Left lobe of liver (tissue), 2 donors: ENCODE measurements at regions not wholly inside any gene's neighbourhood (a gene's known extent, or its start where the extent isn't known, plus 50 kb on each side); places are given as distances from the start of the nearest gene placed in this dataset.
A peak's percentile ranks its signal among the peaks of the same experiment; 100 is the strongest.

ENCODE experiments used
- ATAC-seq: fragments of 200-7000 bp; cut with Tn5 transposase; one replicate; pipeline ENCODE4 v1.9.1; 2020; ENCODE audit warnings: mild to moderate bottlenecking, moderate library complexity
- DNase-seq: peaks from one replicate; pipeline ENCODE4 v3.0.0-alpha.2; 2020; ENCODE audit warnings: low spot score
- donor health status: DM: no; HTN: no; CAD: no; lungs with moderate emphysema.
- donor health status: DM: no; HTN: yes; CAD: no.

DNA sequence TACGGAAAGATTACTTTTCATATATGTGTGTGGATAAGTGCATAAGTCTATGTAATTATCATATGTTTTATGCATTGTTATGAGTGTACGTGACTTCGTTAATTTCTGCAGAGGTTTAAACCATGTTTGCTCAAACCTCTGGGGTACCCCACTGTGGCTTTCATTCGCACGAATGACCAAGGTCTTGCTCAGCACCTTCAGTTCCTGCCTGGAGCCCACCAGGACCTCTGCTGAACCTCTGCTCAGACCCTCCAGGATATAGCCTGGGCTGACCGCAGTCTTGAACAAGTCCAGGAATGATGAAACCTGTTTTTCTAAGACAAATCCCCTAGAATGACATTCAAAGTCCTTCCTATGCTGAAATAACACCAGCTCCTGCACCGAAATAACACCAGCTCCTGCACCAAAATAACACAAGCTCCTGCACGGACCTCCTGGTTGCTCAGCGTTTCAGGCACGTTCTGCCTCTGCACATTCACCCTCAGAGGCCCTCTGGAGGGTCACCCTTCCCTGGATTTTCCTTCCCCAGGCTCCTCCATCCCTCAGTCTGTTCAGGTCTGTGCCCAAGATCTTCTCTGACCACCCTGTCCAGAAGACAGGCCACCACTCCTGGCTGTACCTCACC lies 99.7 kb upstream of the BOD1 start:
- no peak for DNase-seq
- no peak for ATAC-seq

GRCh38 chr5:173717959-173718358 lies 101.5 kb upstream of the BOD1 start:
- ATAC-seq (no peak), DNase-seq (no peak)

GRCh38 chr5:173718469-173718868 lies 102.0 kb upstream of the BOD1 start:
- DNase-seq, result no peak
- no peak for ATAC-seq

DNA sequence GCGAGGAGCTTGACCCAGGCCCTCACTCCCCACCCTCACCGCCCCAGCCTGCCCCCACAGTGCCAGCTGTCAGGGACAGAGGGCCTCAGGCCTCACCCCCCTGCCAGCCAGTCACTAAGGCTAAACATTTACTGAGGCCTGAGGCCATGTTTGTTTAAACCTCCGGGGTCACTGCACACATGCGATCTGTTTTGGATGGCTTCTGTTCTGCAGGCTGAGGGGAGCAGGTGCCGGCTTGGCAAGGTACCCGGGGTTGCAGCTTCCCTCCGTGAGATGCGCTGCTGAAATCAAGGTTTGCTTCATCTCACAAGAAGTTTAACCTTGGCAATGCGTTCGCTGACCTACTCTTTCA lies 103.3 kb upstream of the BOD1 start:
- ATAC-seq (peak; percentile 94), DNase-seq (peak; percentile 91)

DNA sequence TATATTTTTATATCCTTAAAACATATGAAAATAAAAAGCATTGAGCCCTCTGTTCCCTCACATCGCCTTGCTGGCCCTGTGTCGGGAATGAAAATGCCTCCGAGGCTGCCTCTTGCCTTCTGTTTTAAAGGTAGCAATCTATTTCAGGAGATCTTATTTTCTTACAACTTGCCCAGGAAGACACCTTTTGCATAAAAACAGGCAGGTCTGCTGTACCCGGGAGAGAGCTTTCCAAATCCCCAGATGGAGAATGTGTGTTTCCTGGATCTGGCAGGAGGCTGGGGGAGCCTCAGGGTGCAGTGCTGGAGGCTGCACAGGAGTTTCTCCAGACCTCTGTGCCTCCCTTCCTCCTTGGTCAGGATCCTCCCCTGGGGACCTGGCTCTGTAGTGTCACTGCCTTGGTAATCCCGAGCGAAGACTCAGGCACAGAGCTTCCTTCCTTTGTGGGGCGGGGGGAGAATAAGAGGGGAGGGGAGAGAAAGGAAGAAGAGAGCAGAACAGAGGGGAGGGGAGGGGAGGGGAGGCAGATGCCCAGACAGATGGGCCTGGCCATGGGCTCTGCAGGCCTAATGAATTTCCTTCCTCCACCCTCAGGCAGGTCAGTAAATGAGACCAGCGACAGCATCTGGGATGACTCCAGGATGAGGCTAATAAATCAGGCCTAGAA lies 104.0 kb upstream of the BOD1 start:
- no peak for ATAC-seq

DNA sequence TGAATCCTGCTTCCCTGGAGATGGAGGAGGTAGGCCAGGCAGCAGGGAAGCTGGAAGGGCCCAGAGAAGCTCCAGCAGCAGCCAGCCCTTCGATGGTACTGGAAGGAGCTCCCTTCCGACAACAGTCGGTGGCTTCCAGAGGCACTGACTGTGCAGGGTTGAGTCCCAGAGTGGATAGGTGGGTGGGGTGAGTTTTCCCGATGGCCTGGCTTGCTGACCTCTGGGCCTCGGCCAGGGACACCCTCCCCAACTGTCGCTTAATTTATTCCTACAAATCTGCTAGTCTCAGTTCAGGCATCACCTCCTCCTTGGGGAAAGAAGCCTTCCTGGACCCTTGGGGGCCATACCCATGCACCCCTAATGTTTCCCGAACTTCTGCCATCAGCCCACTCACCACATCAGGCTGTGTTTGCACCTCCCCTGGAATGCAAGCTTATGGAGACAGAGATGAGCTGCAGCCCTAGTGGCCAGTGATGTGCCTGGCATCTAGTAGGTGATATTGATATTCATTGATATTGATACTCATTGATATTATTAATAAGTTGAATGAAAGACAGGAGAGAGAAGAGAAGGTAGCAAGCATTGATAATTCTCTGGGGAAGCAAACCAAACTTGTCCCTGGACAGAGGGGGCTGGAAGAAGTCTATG lies 104.6 kb upstream of the BOD1 start:
- no peak for DNase-seq
- ATAC-seq, result no peak

More for the DNA sequence above, 104.0 kb upstream of the BOD1 start:
- no peak for DNase-seq

GRCh38 chr5:173721601-173722232 lies 105.3 kb upstream of the BOD1 start:
- peak; percentile 47 for ATAC-seq

GRCh38 chr5:173726846-173727557 lies 110.6 kb upstream of the BOD1 start:
- DNase-seq (no peak), ATAC-seq (no peak)

More at GRCh38 chr5:173721601-173722232, 105.3 kb upstream of the BOD1 start:
- DNase-seq, result peak; percentile 52

GRCh38 chr5:173727839-173728778 lies 111.7 kb upstream of the BOD1 start:
- DNase-seq, result no peak
- peak; percentile 86 for ATAC-seq

DNA sequence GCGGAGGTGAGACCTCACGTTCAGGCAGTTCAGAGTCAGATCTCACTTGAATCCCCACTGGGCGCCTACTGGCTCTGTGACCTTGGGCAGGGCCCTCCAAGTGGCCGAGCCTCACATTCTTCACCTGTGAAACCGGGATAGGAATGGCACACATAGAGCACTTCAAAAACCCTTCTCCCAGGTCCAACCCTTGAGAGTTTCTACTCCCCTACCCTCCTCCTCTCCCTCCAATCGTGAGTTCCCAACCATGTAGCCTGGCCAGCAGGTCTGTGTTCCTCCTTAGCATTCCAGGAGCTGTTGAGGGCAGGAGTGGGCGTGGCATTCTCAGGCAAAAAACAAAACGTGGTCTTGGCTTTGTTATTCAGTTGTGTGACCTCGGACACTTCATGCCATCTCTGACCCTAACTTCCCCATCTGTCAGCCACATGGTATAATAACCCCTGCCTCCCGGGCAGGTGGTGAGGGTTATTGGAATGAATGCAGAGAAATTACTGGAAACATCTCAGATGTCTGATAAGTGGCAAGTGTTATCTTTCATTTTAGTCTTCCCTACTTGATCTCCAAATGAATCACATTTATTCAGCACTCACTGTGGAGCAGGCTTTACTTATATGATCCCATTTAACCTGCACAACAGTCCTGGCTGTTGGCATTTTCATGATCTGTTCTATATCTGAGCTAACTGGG lies 112.8 kb upstream of the BOD1 start:
- ATAC-seq (no peak), DNase-seq (no peak)

GRCh38 chr5:173730632-173731298 lies 114.3 kb upstream of the BOD1 start:
- no peak for DNase-seq
- ATAC-seq, result no peak

- no peak for DNase-seq
- ATAC-seq, result no peak
Observed at GRCh38 chr5:173733021-173733420, 116.6 kb upstream of the BOD1 start.

DNA sequence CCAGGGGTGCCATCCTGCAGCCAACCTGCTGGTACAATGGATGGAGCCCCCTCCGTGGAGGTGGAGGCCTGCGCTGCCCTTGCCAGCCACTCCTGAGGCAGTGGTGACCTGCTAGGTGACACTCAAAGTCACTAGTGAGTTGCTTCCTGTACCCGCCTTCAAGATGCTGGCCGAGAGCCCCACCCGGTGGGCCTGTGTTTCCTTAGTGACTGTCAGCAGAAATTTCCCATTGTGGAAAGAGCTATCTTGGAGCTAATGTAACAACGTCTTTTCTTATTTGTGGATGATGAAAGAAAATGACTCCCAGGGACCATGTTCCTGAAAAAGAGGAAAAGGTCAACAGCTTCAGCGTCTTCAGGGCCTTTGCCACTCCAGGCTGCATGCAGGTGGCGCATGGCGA lies 117.0 kb upstream of the BOD1 start:
- no peak for ATAC-seq
- no peak for DNase-seq

DNA sequence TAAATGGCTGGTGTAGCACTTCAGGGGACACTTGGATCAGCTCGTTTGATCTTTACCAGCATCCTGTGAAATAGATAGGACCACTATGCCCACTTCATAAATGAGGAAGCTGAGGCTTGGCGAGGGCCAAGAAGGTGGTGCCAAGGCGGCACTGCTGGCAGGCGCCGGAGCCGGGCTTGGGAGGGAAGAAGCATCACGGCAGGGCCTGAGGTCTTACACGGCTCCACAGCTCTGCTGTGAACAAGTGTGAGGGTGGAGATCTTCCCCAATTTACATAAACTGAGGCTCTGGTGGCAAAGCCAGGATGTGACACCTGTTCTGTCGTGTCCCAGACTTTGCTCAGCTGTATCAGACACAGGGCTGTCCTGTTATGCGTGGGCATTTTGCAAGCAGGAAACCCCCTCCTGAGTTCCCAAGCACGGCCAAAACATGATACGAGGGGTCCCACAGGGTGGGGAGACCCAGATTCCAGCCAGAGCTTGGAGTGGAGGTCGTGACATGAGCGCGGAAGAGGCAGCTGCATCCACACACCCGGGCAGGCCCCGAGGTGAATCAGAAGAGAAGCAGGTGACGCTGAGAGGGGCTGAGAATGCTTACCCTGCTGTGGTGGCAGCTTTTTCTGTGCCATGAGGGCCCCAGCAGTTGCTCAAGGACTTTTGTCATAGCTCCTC lies 117.5 kb upstream of the BOD1 start:
- no peak for ATAC-seq

DNA sequence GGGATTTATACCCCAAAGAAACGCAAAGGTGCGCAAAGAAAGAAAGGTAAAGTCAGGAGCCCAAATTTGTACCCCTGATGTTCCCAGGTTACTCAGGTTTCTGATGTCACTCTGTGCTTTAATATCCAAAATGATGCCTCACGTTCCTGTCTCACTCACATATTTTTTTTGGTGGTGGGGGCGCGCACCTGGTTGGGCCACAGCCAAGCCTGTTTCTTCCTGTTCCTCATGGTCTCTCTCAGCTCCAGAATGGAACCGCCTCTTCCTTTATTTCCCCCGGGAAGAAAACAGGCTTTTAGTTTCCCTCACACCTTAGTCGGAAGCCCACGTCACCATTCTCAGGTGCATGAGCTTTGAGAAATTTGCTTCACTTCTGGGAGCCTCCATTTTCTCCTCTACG lies 118.3 kb upstream of the BOD1 start:
- ATAC-seq (no peak), DNase-seq (no peak)

More for the DNA sequence above, 117.5 kb upstream of the BOD1 start:
- no peak for DNase-seq

- ATAC-seq, result no peak
- DNase-seq, result no peak
Observed at GRCh38 chr5:173735184-173735583, 118.7 kb upstream of the BOD1 start.

DNA sequence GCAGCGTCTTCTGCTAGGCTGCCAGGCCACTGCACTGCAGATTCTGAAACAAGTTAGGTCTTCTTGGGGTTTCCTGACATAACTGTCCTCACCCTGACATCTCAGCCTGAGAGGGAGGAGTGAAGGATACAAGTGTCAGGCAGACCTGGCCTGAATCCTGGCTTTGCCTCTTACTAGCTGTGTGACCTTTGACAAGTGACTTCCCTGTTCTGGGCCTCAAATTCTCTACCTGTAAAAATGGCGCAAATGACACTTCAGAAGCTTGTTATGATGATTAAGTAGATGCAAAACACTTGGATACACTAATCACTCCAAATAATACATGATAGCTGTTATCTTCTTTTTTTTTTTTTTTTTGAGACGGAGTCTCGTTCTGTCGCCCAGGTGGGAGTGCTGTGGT lies 119.2 kb upstream of the BOD1 start:
- no peak for ATAC-seq
- DNase-seq, result no peak

- DNase-seq (no peak), ATAC-seq (peak; percentile 79)
Observed at GRCh38 chr5:173736374-173736773, 119.9 kb upstream of the BOD1 start.
